ENCODE measurements at regions not wholly inside any gene's neighbourhood (a gene's known extent, or its start where the extent isn't known, plus 50 kb on each side); places are given as distances from the start of the nearest gene placed in this dataset.

DNA sequence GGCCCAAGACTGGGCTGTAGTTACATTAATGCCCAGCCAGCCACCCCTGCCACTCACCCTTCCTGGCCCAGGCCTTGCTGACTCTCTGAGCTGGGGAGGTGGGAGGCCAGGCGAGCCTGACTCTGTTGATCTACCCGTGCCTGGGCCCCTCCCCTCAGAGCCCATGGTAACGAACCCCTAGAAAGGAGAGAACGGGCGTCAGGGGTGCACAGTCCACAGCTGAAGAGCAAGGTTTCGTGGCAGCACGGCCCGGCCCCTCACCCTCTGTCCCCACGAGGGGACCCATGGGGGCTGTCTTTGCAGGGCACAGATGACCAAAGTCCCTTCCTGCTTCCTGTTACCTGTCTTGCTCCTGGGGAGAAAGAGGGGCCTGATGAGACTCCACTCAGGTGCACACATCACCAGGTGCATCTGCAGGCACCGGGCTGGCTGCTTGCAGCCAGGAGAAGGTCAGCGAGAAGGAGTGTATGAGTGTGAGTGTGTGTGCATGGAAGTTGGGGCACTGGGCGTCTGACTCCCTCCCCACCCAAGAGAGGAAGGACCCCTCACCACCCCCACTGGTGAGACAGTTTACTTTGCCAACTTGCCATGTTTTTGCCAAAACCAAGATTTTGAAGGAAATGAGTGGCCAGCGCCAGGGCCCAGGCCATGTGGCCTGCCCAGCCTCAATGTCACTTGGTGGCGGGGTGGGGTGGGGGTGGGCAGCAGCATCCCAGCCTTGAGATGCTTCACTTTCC lies 359.1 kb downstream of the SEC14L1 start:
- Histone ChIP-seq H3K36me3 (no peaks in the 10 kb centered on the region), H3K4me3 (no peak overlapping the region), H3K27me3 (no peaks in the 10 kb centered on the region), H3K4me1 (no peaks in the 10 kb centered on the region), H3K27ac (no peak overlapping the region), H3K9me3 (no peaks in the 10 kb centered on the region)
- TF ChIP-seq POLR2A (IDR thresholded peaks at IDR 0.05) = no peak
- TF ChIP-seq, protein P1, sequence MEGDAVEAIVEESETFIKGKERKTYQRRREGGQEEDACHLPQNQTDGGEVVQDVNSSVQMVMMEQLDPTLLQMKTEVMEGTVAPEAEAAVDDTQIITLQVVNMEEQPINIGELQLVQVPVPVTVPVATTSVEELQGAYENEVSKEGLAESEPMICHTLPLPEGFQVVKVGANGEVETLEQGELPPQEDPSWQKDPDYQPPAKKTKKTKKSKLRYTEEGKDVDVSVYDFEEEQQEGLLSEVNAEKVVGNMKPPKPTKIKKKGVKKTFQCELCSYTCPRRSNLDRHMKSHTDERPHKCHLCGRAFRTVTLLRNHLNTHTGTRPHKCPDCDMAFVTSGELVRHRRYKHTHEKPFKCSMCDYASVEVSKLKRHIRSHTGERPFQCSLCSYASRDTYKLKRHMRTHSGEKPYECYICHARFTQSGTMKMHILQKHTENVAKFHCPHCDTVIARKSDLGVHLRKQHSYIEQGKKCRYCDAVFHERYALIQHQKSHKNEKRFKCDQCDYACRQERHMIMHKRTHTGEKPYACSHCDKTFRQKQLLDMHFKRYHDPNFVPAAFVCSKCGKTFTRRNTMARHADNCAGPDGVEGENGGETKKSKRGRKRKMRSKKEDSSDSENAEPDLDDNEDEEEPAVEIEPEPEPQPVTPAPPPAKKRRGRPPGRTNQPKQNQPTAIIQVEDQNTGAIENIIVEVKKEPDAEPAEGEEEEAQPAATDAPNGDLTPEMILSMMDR (IDR thresholded peaks at IDR 0.05) = no peak
- peak; percentile 9 to 15 for DNase-seq
- intact Hi-C loops (cut with DNase I; ENCODE audit: low total_unique reads) = loop anchor here (10.0 kb wide), 1 partner anchor 355 kb away; the partner anchor contains the start of gene SEC14L1

GRCh38 chr17:77501101-77501566 lies 360.4 kb downstream of the SEC14L1 start:
- no peaks in the 10 kb centered on the region for H3K9me3 ChIP-seq
- no peaks in the 10 kb centered on the region for H3K36me3 ChIP-seq

GRCh38 chr17:77501751-77502625 lies 361.2 kb downstream of the SEC14L1 start:
- TF ChIP-seq POLR2A (IDR thresholded peaks at IDR 0.05) = no peak
- TF ChIP-seq, protein P1 (IDR thresholded peaks at IDR 0.05) = no peak
- Histone ChIP-seq H3K27me3 (no peaks in the 10 kb centered on the region), H3K27ac (no peak overlapping the region), H3K4me3 (no peak overlapping the region), H3K4me1 (no peaks in the 10 kb centered on the region), H3K9me3 (no peaks in the 10 kb centered on the region), H3K36me3 (no peaks in the 10 kb centered on the region)
- peak; percentile 10 to 12 for DNase-seq
- intact Hi-C loops (cut with DNase I; ENCODE audit: low total_unique reads) = loop anchor here (10.0 kb wide), 1 partner anchor 357 kb away; the partner anchor contains the start of gene SEC14L1

More at GRCh38 chr17:77501101-77501566, 360.4 kb downstream of the SEC14L1 start:
- intact Hi-C loops (cut with DNase I; ENCODE audit: low total_unique reads) = loop anchor here (10.0 kb wide), 1 partner anchor 356 kb away; the partner anchor contains the start of gene SEC14L1
- Histone ChIP-seq H3K4me1 (no peaks in the 10 kb centered on the region), H3K27ac (no peak overlapping the region), H3K27me3 (no peaks in the 10 kb centered on the region), H3K4me3 (no peak overlapping the region)
- no peak for TF ChIP-seq POLR2A (IDR thresholded peaks at IDR 0.05)
- DNase-seq = peak; percentile 12 to 15

DNA sequence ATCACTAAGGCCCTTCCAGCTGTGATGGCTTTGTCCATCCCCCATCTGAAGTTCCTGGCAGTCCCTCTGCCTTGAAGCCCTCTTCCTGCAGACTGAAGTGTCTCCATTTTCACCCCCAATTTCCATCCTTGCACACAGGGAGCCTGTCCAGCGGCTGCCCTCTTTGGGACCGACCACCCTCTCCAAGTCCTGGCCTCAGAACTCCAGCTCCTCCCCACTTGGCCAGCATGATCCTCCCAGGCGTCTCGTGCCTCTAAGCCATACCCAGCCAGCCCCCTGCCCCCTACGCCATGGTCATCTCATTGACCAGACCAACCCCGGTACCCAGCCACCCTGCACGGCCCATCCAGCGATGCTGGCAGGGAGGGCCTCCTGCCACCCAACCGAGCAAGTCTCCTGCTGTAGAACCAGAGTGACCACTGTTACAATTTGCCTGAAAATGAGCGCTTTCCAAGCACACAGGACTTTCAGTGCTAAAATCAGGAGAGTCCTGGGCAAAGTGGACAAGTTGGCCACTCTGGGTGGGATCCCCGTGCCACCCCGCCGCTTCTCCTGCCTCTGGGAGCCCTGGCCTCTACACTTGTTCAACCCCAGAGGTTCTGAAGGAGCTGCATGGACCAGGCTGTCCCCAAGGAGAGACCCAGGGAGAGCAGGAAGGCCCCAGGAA lies 362.0 kb downstream of the SEC14L1 start:
- intact Hi-C loops (cut with DNase I; ENCODE audit: low total_unique reads) = loop anchor here (10.0 kb wide), 1 partner anchor 358 kb away; the partner anchor contains the start of gene SEC14L1
- H3K27ac ChIP-seq = no peak overlapping the region

DNA sequence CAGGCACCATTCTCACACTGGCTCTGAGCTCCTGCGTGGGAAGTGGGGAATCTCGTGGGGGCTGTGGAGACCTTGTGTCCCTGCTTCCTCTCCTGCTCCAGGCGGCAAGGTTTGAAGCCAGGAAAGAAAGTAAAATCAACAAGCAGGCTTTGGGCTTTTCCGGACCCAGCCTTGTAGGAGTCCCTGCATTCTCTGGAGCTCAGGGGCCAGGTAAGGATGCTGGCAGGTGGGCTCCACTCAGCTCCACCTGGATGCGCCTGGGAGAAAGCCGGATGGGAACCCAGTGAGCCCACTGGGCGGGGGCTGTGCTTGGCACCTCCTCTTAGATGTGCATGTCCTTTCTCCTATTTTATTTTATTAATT lies 362.5 kb downstream of the SEC14L1 start:
- no peaks in the 10 kb centered on the region for H3K36me3 ChIP-seq
- H3K9me3 ChIP-seq = no peaks in the 10 kb centered on the region
- no peaks in the 10 kb centered on the region for H3K27me3 ChIP-seq
- H3K27ac ChIP-seq = no peak overlapping the region
- no peak overlapping the region for H3K4me3 ChIP-seq
- TF ChIP-seq, protein P1 (IDR thresholded peaks at IDR 0.05) = no peak
- TF ChIP-seq POLR2A (IDR thresholded peaks at IDR 0.05) = no peak
- peak; percentile 9 for DNase-seq
- intact Hi-C loops (cut with DNase I; ENCODE audit: low total_unique reads) = loop anchor here (10.0 kb wide), 1 partner anchor 358 kb away; the partner anchor contains the start of gene SEC14L1
- no peaks in the 10 kb centered on the region for H3K4me1 ChIP-seq

More for the DNA sequence above, 362.0 kb downstream of the SEC14L1 start:
- Histone ChIP-seq H3K4me1 (no peaks in the 10 kb centered on the region), H3K9me3 (no peaks in the 10 kb centered on the region), H3K27me3 (no peaks in the 10 kb centered on the region), H3K36me3 (no peaks in the 10 kb centered on the region), H3K4me3 (no peak overlapping the region)
- TF ChIP-seq POLR2A (IDR thresholded peaks at IDR 0.05) = no peak
- TF ChIP-seq, protein P1 (IDR thresholded peaks at IDR 0.05) = no peak
- peak; percentile 13 to 14 for DNase-seq
